K562 (cell line): ENCODE measurements at regions not wholly inside any gene's neighbourhood (a gene's known extent, or its start where the extent isn't known, plus 50 kb on each side); places are given as distances from the start of the nearest gene placed in this dataset.

Experiments used
- CBFB ChIP-seq: sonication (generic); formaldehyde crosslinking; IDR thresholded peaks from 2 replicates; pipeline ENCODE4 v1.4.0; 2020; ENCODE audit warnings: mild to moderate bottlenecking, missing genetic modification reagents
- CREB1 ChIP-seq, 2 experiments: sonication (generic) in 1 of 2; formaldehyde crosslinking in 1 of 2; IDR thresholded peaks; 2 replicates each; pipeline versions ENCODE4 v1.6.1 to v1.8.0; 2012 to 2022; ENCODE audit warnings: inconsistent platforms in 1 of 2, mild to moderate bottlenecking in 1 of 2, missing genetic modification reagents in 1 of 2, moderate library complexity in 1 of 2
- FOXM1 ChIP-seq, 2 experiments: fragments of 450-650 bp in 1 of 2; sonication (generic) in 1 of 2; formaldehyde crosslinking in 1 of 2; IDR thresholded peaks; 2 replicates each; pipeline versions ENCODE4 v1.6.1 to v1.9.0; 2017 to 2022; ENCODE audit warnings: low read depth in 2 of 2, mild to moderate bottlenecking in 2 of 2, missing genetic modification reagents in 1 of 2, moderate library complexity in 1 of 2
- HDGF ChIP-seq: fragments of 450-650 bp; IDR thresholded peaks from 2 replicates; pipeline ENCODE4 v1.6.1; 2016
- NFRKB ChIP-seq: fragments of 450-650 bp; IDR thresholded peaks from 2 replicates; pipeline ENCODE4 v1.6.1; 2016; ENCODE audit warnings: low read depth
- POLR2A ChIP-seq: fragments of 450-650 bp; conservative IDR thresholded peaks from 2 replicates; pipeline ENCODE4 v1.6.1; 2016
- RAD21 ChIP-seq, 2 experiments: fragments of 250-450 bp in 1 of 2; fragments of 450-650 bp in 1 of 2; sonication (Bioruptor Pico) in 1 of 2; formaldehyde crosslinking in 1 of 2; IDR thresholded peaks in 1 of 2; conservative IDR thresholded peaks in 1 of 2; 2 replicates each; pipeline versions ENCODE4 v1.4.0 to v1.8.0; 2020 to 2022; ENCODE audit warnings: mild to moderate bottlenecking in 2 of 2, moderate library complexity in 1 of 2
- SIN3A ChIP-seq, 2 experiments: fragments of 150-350 bp in 1 of 2; IDR thresholded peaks; 2 replicates each; pipeline ENCODE4 v1.6.1; 2011 to 2016; ENCODE audit warnings: borderline replicate concordance in 2 of 2, low read depth in 2 of 2, low read length in 2 of 2, mild to moderate bottlenecking in 2 of 2, moderate library complexity in 2 of 2; ENCODE audit not compliant: control insufficient read depth in 1 of 2
- SNIP1 ChIP-seq: fragments of 450-650 bp; IDR thresholded peaks from 2 replicates; pipeline ENCODE4 v1.7.1; 2017; ENCODE audit warnings: low read depth, mild to moderate bottlenecking
- ZNF143 ChIP-seq: sonication (generic); formaldehyde crosslinking; IDR thresholded peaks from 2 replicates; pipeline ENCODE4 v1.9.0; 2022; ENCODE audit warnings: mild to moderate bottlenecking, missing genetic modification reagents
- TF ChIP-seq, protein P1 (sequence below), 3 experiments: IDR thresholded peaks in 2 of 3; conservative IDR thresholded peaks in 1 of 3; 2 replicates each; pipeline ENCODE4 v1.5.1; 2011 to 2012; ENCODE audit warnings: low read length in 3 of 3, mild to moderate bottlenecking in 3 of 3, control low read depth in 2 of 3, improper control_type of control experiment in 1 of 3, inconsistent platforms in 1 of 3, low read depth in 1 of 3, mixed read lengths in 1 of 3, moderate library complexity in 1 of 3; ENCODE audit not compliant: insufficient read depth in 2 of 3
- TF ChIP-seq, protein P2 (sequence below): fragments of 250-450 bp; sonication (Bioruptor Pico); IDR thresholded peaks from 2 replicates; pipeline ENCODE4 v1.4.0; 2020; ENCODE audit warnings: mild to moderate bottlenecking, moderate library complexity
- TF ChIP-seq, protein P3 (sequence below): IDR thresholded peaks from 3 replicates; pipeline ENCODE4 v1.6.1; 2011; ENCODE audit warnings: borderline replicate concordance, mild to moderate bottlenecking, moderate library complexity; ENCODE audit not compliant: insufficient read length; ENCODE audit errors: extremely low read depth

DNA sequence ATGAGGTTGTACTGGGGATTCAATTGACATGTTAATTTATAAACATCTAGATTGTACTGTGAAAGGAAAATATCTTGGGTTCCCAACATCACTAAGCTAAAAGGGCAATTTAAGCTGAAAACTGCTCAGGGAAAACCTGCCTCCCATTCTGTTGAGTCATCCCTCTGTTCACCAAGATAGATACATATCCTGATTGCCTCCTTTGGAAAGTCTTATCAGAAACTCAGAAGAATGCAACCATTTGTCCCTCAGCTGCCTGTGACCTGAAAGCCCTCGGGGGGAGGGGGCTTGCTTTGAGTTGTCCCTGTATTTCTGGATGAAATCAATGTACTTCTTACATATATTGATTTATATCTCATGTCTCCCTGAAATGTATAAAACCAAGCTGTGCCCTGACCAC lies 187.0 kb upstream of the ETV3 start:
- TF ChIP-seq, protein P1, sequence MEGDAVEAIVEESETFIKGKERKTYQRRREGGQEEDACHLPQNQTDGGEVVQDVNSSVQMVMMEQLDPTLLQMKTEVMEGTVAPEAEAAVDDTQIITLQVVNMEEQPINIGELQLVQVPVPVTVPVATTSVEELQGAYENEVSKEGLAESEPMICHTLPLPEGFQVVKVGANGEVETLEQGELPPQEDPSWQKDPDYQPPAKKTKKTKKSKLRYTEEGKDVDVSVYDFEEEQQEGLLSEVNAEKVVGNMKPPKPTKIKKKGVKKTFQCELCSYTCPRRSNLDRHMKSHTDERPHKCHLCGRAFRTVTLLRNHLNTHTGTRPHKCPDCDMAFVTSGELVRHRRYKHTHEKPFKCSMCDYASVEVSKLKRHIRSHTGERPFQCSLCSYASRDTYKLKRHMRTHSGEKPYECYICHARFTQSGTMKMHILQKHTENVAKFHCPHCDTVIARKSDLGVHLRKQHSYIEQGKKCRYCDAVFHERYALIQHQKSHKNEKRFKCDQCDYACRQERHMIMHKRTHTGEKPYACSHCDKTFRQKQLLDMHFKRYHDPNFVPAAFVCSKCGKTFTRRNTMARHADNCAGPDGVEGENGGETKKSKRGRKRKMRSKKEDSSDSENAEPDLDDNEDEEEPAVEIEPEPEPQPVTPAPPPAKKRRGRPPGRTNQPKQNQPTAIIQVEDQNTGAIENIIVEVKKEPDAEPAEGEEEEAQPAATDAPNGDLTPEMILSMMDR (IDR thresholded peaks at IDR 0.05 in 2 of 3, conservative IDR thresholded peaks at IDR 0.05 in 1 of 3; ENCODE audit: insufficient read depth in 2 of 3, low read depth in 1 of 3, low read length in 3 of 3): no peak
- no peak for TF ChIP-seq HDGF
- no peak for TF ChIP-seq SIN3A (IDR thresholded peaks at IDR 0.05; ENCODE audit: borderline replicate concordance in 2 of 2, control insufficient read depth in 1 of 2, low read depth in 2 of 2, low read length in 2 of 2)
- no peak for TF ChIP-seq POLR2A
- no peak for TF ChIP-seq SNIP1
- TF ChIP-seq CBFB (CRISPR knock-in tag): no peak
- no peak for TF ChIP-seq NFRKB
- TF ChIP-seq CREB1 (IDR thresholded peaks at IDR 0.05): no peak
- TF ChIP-seq CREB1 (CRISPR knock-in tag; IDR thresholded peaks at IDR 0.05): no peak
- TF ChIP-seq ZNF143 (CRISPR knock-in tag): no peak
- TF ChIP-seq, protein P2, sequence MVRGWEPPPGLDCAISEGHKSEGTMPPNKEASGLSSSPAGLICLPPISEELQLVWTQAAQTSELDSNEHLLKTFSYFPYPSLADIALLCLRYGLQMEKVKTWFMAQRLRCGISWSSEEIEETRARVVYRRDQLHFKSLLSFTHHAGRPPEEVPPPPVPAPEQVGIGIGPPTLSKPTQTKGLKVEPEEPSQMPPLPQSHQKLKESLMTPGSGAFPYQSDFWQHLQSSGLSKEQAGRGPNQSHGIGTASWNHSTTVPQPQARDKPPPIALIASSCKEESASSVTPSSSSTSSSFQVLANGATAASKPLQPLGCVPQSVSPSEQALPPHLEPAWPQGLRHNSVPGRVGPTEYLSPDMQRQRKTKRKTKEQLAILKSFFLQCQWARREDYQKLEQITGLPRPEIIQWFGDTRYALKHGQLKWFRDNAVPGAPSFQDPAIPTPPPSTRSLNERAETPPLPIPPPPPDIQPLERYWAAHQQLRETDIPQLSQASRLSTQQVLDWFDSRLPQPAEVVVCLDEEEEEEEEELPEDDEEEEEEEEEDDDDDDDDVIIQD (CRISPR knock-in tag): no peak
- no peak; a peak in 1 of 4 replicates for TF ChIP-seq RAD21 (CRISPR knock-in tag; conservative IDR thresholded peaks at IDR 0.05 in 1 of 2, IDR thresholded peaks at IDR 0.05 in 1 of 2)
- TF ChIP-seq FOXM1 (IDR thresholded peaks at IDR 0.05; ENCODE audit: low read depth): peak; percentile 92
- no peak for TF ChIP-seq FOXM1 (CRISPR knock-in tag; IDR thresholded peaks at IDR 0.05; ENCODE audit: low read depth)
- TF ChIP-seq, protein P3, sequence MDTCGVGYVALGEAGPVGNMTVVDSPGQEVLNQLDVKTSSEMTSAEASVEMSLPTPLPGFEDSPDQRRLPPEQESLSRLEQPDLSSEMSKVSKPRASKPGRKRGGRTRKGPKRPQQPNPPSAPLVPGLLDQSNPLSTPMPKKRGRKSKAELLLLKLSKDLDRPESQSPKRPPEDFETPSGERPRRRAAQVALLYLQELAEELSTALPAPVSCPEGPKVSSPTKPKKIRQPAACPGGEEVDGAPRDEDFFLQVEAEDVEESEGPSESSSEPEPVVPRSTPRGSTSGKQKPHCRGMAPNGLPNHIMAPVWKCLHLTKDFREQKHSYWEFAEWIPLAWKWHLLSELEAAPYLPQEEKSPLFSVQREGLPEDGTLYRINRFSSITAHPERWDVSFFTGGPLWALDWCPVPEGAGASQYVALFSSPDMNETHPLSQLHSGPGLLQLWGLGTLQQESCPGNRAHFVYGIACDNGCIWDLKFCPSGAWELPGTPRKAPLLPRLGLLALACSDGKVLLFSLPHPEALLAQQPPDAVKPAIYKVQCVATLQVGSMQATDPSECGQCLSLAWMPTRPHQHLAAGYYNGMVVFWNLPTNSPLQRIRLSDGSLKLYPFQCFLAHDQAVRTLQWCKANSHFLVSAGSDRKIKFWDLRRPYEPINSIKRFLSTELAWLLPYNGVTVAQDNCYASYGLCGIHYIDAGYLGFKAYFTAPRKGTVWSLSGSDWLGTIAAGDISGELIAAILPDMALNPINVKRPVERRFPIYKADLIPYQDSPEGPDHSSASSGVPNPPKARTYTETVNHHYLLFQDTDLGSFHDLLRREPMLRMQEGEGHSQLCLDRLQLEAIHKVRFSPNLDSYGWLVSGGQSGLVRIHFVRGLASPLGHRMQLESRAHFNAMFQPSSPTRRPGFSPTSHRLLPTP: no peak
